GM18520 (cell line): ENCODE measurements at regions not wholly inside any gene's neighbourhood (a gene's known extent, or its start where the extent isn't known, plus 50 kb on each side); places are given as distances from the start of the nearest gene placed in this dataset.

Experiments used
- ATAC-seq: cut with Tn5 transposase; IDR thresholded peaks from one replicate; pipeline ENCODE4 v1.9.1; 2021; ENCODE audit not compliant: unreplicated experiment

GRCh38 chrX:69229436-69229835 lies 64.2 kb upstream of the PJA1 start:
- ATAC-seq: no peak

GRCh38 chrX:69228732-69229131 lies 63.5 kb upstream of the PJA1 start:
- no peak for ATAC-seq

DNA sequence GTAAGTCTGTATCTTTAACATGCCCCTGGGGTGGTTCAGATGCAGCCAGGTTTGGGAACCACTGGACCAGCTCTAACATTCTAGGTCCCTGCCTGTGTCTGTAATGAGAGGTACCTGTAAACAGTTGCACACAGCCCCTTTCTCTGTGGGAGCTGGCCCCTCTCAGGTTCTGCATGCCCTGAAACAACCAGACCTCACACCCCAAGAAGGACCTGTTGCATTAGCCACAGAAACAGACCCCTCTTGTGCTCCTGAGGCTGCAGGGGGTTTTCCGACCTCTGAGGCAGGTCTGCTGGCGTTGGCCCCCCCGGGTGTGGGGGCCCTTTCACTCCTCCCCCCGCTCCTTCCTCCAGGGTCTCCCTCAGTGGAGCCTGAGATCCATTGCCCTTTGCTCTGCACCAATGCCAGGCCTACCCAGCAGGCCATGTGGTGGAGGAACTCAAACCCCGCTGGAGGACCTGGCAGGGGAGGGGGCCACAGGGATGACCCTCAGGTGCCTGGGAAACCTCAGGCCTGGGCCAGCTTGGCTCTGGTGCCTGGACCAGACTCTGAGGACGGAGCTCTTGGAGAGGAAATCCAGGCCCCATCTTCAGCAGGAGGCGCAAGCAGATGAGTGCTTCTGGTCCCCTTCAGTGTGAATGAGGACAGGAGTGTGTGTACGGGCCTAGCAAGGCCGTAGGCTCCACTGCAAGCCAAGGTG lies 61.4 kb upstream of the PJA1 start:
- no peak for ATAC-seq

DNA sequence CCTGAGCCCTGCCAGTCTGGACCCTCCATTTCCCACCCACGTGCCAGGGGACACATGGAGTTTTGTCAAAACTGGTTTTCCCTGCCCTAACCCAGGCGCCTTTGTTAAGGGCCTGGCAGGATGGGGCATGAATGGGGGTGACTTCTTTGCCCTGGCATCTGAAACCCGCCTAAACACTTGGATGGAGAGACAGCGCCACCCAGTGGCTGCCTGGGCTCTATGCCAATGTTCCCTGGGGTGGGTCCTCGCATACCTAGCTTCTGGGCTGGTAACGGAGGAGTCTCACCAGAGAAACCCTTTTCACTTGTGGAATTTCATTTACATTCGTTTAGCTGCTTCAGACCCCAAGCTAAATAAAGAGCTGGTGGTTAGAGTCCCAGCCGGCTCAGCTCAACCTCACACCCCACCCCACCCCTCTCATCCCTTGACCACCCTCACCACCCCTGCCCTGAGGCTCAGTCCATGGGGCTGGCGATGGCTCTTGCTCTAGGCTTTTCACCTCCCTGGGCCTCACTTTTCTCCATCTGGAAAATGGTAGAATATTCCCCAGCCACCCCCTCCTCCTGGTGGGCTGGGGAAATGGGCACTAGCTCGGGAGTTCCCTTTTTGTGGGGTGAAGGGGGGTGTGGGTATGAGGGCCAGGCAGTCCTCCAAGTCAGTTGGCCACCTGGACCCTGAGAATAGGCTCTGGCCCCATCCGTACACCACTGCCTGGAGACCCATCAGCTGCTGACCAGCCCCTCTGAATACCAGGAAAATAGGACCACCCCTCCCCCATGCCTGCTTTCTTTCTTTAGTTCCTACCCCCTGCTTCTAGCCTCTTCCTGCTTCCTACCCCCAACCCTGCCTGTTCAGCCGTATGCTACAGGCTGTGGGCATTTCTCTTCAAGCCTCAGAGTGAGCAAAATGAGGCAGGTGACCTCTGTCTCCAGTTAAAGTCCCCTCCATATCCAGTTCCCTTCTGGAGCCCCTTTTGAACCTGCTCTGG lies 57.1 kb upstream of the PJA1 start:
- no peak for ATAC-seq

DNA sequence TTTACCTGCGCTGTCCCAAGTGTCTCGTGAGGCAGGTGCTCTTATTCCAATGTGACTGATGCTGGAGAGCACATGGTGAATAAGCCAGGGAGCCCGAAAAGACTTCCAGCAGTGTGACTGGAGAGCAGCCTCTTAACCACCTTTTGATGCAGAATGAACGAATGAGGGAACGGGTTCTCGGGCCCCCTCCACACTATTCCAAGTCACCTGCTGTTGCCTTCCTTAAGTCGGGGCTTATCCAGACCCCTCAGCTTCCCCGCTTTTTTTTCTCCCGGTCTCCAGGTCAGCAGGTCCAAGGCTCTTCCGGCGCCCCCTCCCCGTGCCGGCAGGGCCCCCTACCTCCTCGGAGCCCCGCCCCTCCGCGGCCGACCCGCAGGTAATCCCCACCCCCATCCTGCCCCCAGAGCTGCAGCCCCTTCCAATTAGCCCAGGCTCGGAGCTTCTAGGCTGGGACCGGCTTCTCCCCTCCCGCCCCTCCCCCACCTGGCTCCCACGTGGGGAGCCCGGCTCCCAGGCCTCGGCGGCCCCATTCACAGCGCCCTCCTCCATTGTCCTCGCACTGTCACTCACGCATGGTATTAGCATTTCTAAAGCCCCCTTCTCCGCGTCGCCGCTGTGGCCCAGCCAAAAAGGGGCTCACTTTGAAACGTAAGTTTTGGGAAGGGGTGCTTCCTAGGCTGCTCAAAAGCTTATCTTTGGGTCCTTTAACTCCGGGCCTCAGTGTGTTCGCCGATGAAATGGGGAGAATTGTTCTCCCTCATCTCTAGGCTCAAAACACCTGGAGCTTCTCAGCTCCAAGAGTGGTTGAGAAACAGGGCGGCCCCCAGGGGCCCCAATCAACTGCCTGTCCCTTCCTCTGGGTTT lies 56.2 kb upstream of the PJA1 start:
- ATAC-seq: no peak

DNA sequence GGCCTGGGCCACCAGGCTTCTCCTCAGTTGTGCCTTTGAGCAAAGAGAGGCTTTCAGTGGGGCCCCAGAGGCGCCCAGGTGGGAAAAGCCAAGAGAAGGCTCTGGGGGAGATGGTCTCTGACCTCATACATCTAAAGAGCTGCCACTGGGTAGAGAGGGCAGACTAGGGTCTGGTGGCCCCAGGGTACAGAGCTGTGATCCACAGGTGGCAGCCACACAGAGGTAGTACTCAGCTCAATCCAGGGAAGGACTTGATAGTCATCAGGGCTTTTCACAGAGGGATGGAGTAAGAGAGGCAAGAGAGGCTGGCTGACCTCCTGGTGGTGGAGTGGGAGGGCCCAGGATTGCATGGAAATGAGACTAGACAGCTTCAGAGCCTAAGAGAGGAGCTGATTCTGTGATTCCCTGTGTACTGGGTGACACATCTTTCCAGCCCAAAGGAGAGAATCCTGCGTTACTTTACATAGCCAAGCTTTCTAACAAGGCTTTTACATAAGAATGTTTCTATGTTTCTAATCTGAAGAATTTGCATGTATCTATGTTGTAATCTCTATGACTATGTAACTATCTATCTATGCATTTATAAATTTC lies 53.2 kb upstream of the PJA1 start:
- no peak for ATAC-seq

GRCh38 chrX:69216911-69217310 lies 51.7 kb upstream of the PJA1 start:
- ATAC-seq: no peak

GRCh38 chrX:69216446-69216845 lies 51.2 kb upstream of the PJA1 start:
- ATAC-seq: no peak

DNA sequence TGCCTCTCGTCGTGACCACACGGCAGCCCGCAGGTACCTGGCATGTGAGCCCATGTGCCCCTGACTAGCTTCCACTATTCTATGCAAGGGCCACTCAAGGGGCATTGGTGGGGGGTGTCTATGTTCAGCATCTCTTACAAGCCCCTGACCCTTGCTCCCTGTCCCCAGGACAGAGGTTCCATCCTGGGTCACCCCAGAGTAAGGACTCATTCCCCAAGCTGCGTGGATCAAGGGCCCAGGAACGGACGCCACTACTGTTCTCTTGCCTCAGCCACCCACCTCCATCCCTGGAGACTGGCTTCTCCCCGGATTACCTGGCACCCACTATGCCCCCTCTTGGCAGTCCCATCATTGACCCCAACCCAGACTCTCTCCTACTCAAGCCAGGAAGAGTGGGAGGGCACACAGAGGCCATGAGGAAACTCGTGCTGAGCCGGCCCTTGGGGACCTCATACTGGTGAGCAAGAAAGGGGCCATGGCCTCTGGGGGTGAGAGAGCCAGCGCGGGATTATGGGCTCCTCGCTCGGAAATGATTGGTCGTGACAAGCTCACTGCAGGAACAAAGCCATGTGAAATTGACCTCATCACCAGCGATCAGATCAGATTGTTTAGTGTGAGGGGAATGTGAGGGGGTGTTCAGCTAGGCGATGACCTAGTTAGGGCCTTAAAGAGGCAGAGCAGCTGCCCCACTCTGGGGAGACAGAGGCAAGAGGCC lies 50.1 kb upstream of the PJA1 start:
- no peak for ATAC-seq
